ENCODE measurements at regions not wholly inside any gene's neighbourhood (a gene's known extent, or its start where the extent isn't known, plus 50 kb on each side); places are given as distances from the start of the nearest gene placed in this dataset.
"Not testable (repeated sequence)": the region's sequence is repeated elsewhere in the genome, so short reads cannot be mapped to it uniquely, and the experiment has no call there.

GRCh38 chrX:134045372-134045771, 60.0 kb upstream of the GPC3 start:
- ATAC-seq; CTCF ChIA-PET; DNase-seq; H3K9me3 Mint-ChIP-seq; H3K27me3 Mint-ChIP-seq; H3K4me3 Mint-ChIP-seq; H3K27ac Mint-ChIP-seq; intact Hi-C loops (cut with micrococcal nuclease); H3K36me3 Mint-ChIP-seq (ENCODE audit: low read depth); H3K4me1 Mint-ChIP-seq (ENCODE audit: low read depth); POLR2A ChIA-PET: not testable (repeated sequence)

GRCh38 chrX:134067107-134067506, 81.7 kb upstream of the GPC3 start:
- intact Hi-C loops (cut with micrococcal nuclease); ATAC-seq; DNase-seq; H3K27me3 Mint-ChIP-seq; H3K27ac Mint-ChIP-seq; H3K4me1 Mint-ChIP-seq (ENCODE audit: low read depth); POLR2A ChIA-PET; H3K4me3 Mint-ChIP-seq; H3K9me3 Mint-ChIP-seq; H3K36me3 Mint-ChIP-seq (ENCODE audit: low read depth); CTCF ChIA-PET: not testable (repeated sequence)

GRCh38 chrX:134071899-134072298, 86.5 kb upstream of the GPC3 start:
- POLR2A ChIA-PET; ATAC-seq; H3K27me3 Mint-ChIP-seq; H3K27ac Mint-ChIP-seq; H3K4me3 Mint-ChIP-seq; H3K36me3 Mint-ChIP-seq (ENCODE audit: low read depth); CTCF ChIA-PET; DNase-seq; H3K4me1 Mint-ChIP-seq (ENCODE audit: low read depth); H3K9me3 Mint-ChIP-seq; intact Hi-C loops (cut with micrococcal nuclease): not testable (repeated sequence)

- POLR2A ChIA-PET, result no interaction called here
- intact Hi-C loops (cut with micrococcal nuclease), result no loop called here
- no peaks in the 10 kb centered on the region for H3K4me1 Mint-ChIP-seq (ENCODE audit: low read depth)
- no peaks in the 10 kb centered on the region for H3K36me3 Mint-ChIP-seq (ENCODE audit: low read depth)
- CTCF ChIA-PET, result no interaction called here
- no peak overlapping the region for H3K4me3 Mint-ChIP-seq
- H3K27me3 Mint-ChIP-seq, result no peaks in the 10 kb centered on the region
- no peak overlapping the region for H3K27ac Mint-ChIP-seq
- DNase-seq (no peak), ATAC-seq (no peak)
- TF ChIP-seq CTCF (IDR thresholded peaks at IDR 0.05), result no peak
- H3K9me3 Mint-ChIP-seq, result no peaks in the 10 kb centered on the region
Observed at GRCh38 chrX:134073341-134073740, 87.9 kb upstream of the GPC3 start.

GRCh38 chrX:134074151-134074550, 88.8 kb upstream of the GPC3 start:
- intact Hi-C loops (cut with micrococcal nuclease), result no loop called here
- H3K27me3 Mint-ChIP-seq, result no peaks in the 10 kb centered on the region
- no peaks in the 10 kb centered on the region for H3K9me3 Mint-ChIP-seq
- no peak for ATAC-seq
- no peaks in the 10 kb centered on the region for H3K4me1 Mint-ChIP-seq (ENCODE audit: low read depth)
- ChIA-PET CTCF (no interaction called here), POLR2A (no interaction called here)
- no peaks in the 10 kb centered on the region for H3K36me3 Mint-ChIP-seq (ENCODE audit: low read depth)
- no peak for DNase-seq
- no peak overlapping the region for H3K27ac Mint-ChIP-seq
- no peak overlapping the region for H3K4me3 Mint-ChIP-seq
- TF ChIP-seq CTCF (IDR thresholded peaks at IDR 0.05), result no peak

- Mint-ChIP-seq H3K27ac (no peak overlapping the region), H3K36me3 (ENCODE audit: low read depth) (no peaks in the 10 kb centered on the region), H3K9me3 (no peaks in the 10 kb centered on the region), H3K4me3 (no peak overlapping the region), H3K4me1 (ENCODE audit: low read depth) (no peaks in the 10 kb centered on the region), H3K27me3 (no peaks in the 10 kb centered on the region)
- no peak for ATAC-seq
- POLR2A ChIA-PET, result no interaction called here
- CTCF ChIA-PET, result no interaction called here
- intact Hi-C loops (cut with micrococcal nuclease), result no loop called here
- DNase-seq, result no peak
- TF ChIP-seq CTCF (IDR thresholded peaks at IDR 0.05), result no peak
Observed at GRCh38 chrX:134075894-134076718, 90.7 kb upstream of the GPC3 start.

Measured in activated CD8-positive, alpha-beta T cell treated with anti-CD3 and anti-CD28 coated beads for 36 hours (primary cell).